HepG2 (cell line): ENCODE measurements at regions not wholly inside any gene's neighbourhood (a gene's known extent, or its start where the extent isn't known, plus 50 kb on each side); places are given as distances from the start of the nearest gene placed in this dataset.

Experiments
- GABPB1 ChIP-seq: IDR thresholded peaks from 2 replicates; pipeline ENCODE4 v1.6.1; 2016; ENCODE audit warnings: mild to moderate bottlenecking, missing genetic modification reagents, moderate library complexity, missing compliant biosample characterization
- ISX ChIP-seq: sonication (generic); formaldehyde crosslinking; conservative IDR thresholded peaks from 2 replicates; pipeline ENCODE4 v1.5.0; 2020; ENCODE audit warnings: missing genetic modification reagents
- NCOR1 ChIP-seq: fragments of 200-600 bp; sonication (generic); IDR thresholded peaks from 2 replicates; pipeline ENCODE4 v1.7.0; 2017; ENCODE audit warnings: antibody characterized with exemption, low read length, borderline replicate concordance
- POLR2A ChIP-seq, 2 experiments: IDR thresholded peaks; 2 replicates each; pipeline ENCODE4 v1.6.1; 2011; ENCODE audit warnings: low read depth in 2 of 2, low read length in 2 of 2, mild to moderate bottlenecking in 1 of 2, moderate library complexity in 1 of 2; ENCODE audit not compliant: insufficient read depth in 1 of 2
- TCF12 ChIP-seq, 2 experiments: fragments of 450-650 bp in 1 of 2; sonication (generic) in 1 of 2; formaldehyde crosslinking in 1 of 2; IDR thresholded peaks; 2 replicates each; pipeline versions ENCODE4 v1.6.1 to v1.8.0; 2017 to 2022; ENCODE audit warnings: antibody characterized with exemption in 1 of 2, mild to moderate bottlenecking in 1 of 2, missing genetic modification reagents in 1 of 2, moderate library complexity in 1 of 2
- XRCC5 ChIP-seq: fragments of 200-400 bp; formaldehyde crosslinking; optimal IDR thresholded peaks from 2 replicates; pipeline ENCODE3; 2017; ENCODE audit warnings: mild to moderate bottlenecking, low read length
- ZNF777 ChIP-seq: sonication (generic); formaldehyde crosslinking; IDR thresholded peaks from 2 replicates; pipeline ENCODE4 v1.4.0; 2020; ENCODE audit warnings: missing genetic modification reagents

GRCh38 chr11:19370100-19370861 lies 129.5 kb upstream of the E2F8 start:
- no peak for TF ChIP-seq NCOR1
- no peak for TF ChIP-seq POLR2A (IDR thresholded peaks at IDR 0.05; ENCODE audit: insufficient read depth in 1 of 2, low read depth in 2 of 2, low read length in 2 of 2)
- no peak for TF ChIP-seq ISX (CRISPR knock-in tag)
- TF ChIP-seq TCF12 (IDR thresholded peaks at IDR 0.05): no peak
- TF ChIP-seq TCF12 (CRISPR knock-in tag; IDR thresholded peaks at IDR 0.05): no peak
- no peak for TF ChIP-seq XRCC5
- TF ChIP-seq GABPB1 (CRISPR knock-in tag): no peak
- no peak for TF ChIP-seq ZNF777
